Endothelial cell of umbilical vein (primary cell): ENCODE measurements at regions not wholly inside any gene's neighbourhood (a gene's known extent, or its start where the extent isn't known, plus 50 kb on each side); places are given as distances from the start of the nearest gene placed in this dataset.

ENCODE experiments used
- BruUV-seq: library from RNA; stranded (reverse); fragments of 400-500 nt; replicated peaks from 2 replicates; lab custom pipeline; 2021; lab: Mats Ljungman, UMichigan
- CTCF ChIA-PET: fragments of 300-600, 350-600 bp; sonication (Branson Sonifier 250); formaldehyde crosslinking; loops from one replicate; lab custom pipeline; 2021; ENCODE audit warnings: antibody characterized with exemption, inconsistent platforms; lab: Charles Lee
- POLR2A ChIA-PET: fragments of 300-600, 350-600 bp; sonication (Branson Sonifier 250); formaldehyde crosslinking; loops from one replicate; lab custom pipeline; 2021; ENCODE audit warnings: antibody characterized with exemption, inconsistent platforms; lab: Charles Lee
- DNase-seq: peaks from one replicate; pipeline ENCODE4 v3.0.0-alpha.2; 2011; ENCODE audit warnings: low read depth, low spot score
- FAIRE-seq: peaks from 2 replicates; lab custom pipeline; 2011; peaks lifted over from hg19 to GRCh38; lab: Jason Lieb, UNC
- H2AFZ ChIP-seq: 2 replicates; pipeline ENCODE4 v1.6.0; 2012; ENCODE audit warnings: low read depth, low read length, control low read depth, inconsistent platforms
- H3K27ac ChIP-seq: 2 replicates; pipeline ENCODE4 v1.5.1; 2011; ENCODE audit warnings: low read depth, mild to moderate bottlenecking, control low read depth, low read length, moderate library complexity; ENCODE audit not compliant: insufficient read depth
- H3K27me3 ChIP-seq, 2 experiments: 2 replicates each; pipeline versions ENCODE4 v1.6.0 to v1.6.1; 2011; ENCODE audit warnings: low read length in 2 of 2, mixed read lengths in 1 of 2; ENCODE audit not compliant: control insufficient read depth in 2 of 2, insufficient read depth in 2 of 2
- H3K36me3 ChIP-seq, 2 experiments: 2 replicates in 1 of 2; 3 replicates in 1 of 2; pipeline ENCODE4 v1.5.1; 2011; ENCODE audit warnings: low read length in 2 of 2, mild to moderate bottlenecking in 1 of 2, moderate library complexity in 1 of 2; ENCODE audit not compliant: control insufficient read depth in 2 of 2, insufficient read depth in 2 of 2; ENCODE audit errors: extremely low read depth in 1 of 2
- H3K4me1 ChIP-seq: 3 replicates; pipeline ENCODE4 v1.5.1; 2011; ENCODE audit warnings: mild to moderate bottlenecking, low read length; ENCODE audit not compliant: control insufficient read depth, insufficient read depth; ENCODE audit errors: extremely low read depth
- H3K4me2 ChIP-seq: 2 replicates; pipeline ENCODE4 v1.6.1; 2011; ENCODE audit warnings: low read length, control low read depth, mixed read lengths; ENCODE audit not compliant: insufficient read depth
- H3K4me3 ChIP-seq, 3 experiments: fragments of 200-600 bp in 1 of 3; sonication (generic), shearing (Covaris generic) in 1 of 3; replicated peaks in 1 of 3; 2 replicates each; pipeline ENCODE4 v1.5.1; 2011 to 2016; ENCODE audit warnings: control low read depth in 3 of 3, low read length in 3 of 3, mild to moderate bottlenecking in 2 of 3, inconsistent platforms in 1 of 3, low read depth in 1 of 3, moderate library complexity in 1 of 3; ENCODE audit not compliant: insufficient read depth in 1 of 3
- H3K79me2 ChIP-seq: 2 replicates; pipeline ENCODE4 v1.6.0; 2012; ENCODE audit warnings: low read length, inconsistent platforms; ENCODE audit not compliant: control insufficient read depth, insufficient read depth
- H3K9ac ChIP-seq: replicated peaks from 2 replicates; pipeline ENCODE3; 2011; ENCODE audit warnings: low read length, control low read depth; ENCODE audit not compliant: insufficient read depth; ENCODE audit errors: extremely low read depth
- H3K9me1 ChIP-seq: replicated peaks from 3 replicates; pipeline ENCODE4 v1.6.0; 2011; ENCODE audit warnings: mild to moderate bottlenecking, low read length; ENCODE audit not compliant: control insufficient read depth, insufficient read depth; ENCODE audit errors: extremely low read depth
- H3K9me3 ChIP-seq: replicated peaks from 2 replicates; pipeline ENCODE4 v1.5.1; 2012; ENCODE audit warnings: low read length, inconsistent platforms; ENCODE audit not compliant: control insufficient read depth, insufficient read depth
- H4K20me1 ChIP-seq: replicated peaks from 2 replicates; pipeline ENCODE3; 2011; ENCODE audit warnings: mild to moderate bottlenecking, low read length; ENCODE audit not compliant: control insufficient read depth, insufficient read depth; ENCODE audit errors: extremely low read depth
- FOS ChIP-seq: IDR thresholded peaks from 2 replicates; pipeline ENCODE4 v1.6.1; 2011; ENCODE audit warnings: mild to moderate bottlenecking, low read length, moderate library complexity, borderline replicate concordance; ENCODE audit not compliant: insufficient read depth
- JUN ChIP-seq: IDR thresholded peaks from 2 replicates; pipeline ENCODE4 v1.6.1; 2011; ENCODE audit warnings: borderline replicate concordance, low read depth; ENCODE audit not compliant: insufficient read length, insufficient read depth
- MAX ChIP-seq: IDR thresholded peaks from 2 replicates; pipeline ENCODE4 v1.6.1; 2011; ENCODE audit not compliant: insufficient read depth, insufficient read length
- MYC ChIP-seq: IDR thresholded peaks from one replicate; pipeline ENCODE4 v1.6.1; 2011; ENCODE audit warnings: mild to moderate bottlenecking, low read depth, low read length
- POLR2A ChIP-seq: IDR thresholded peaks from 2 replicates; pipeline ENCODE4 v1.6.1; 2012; ENCODE audit warnings: low read depth, mild to moderate bottlenecking, control low read depth, low read length
- dilution Hi-C: fragments of 300-500 bp; cut with MboI; formaldehyde crosslinking; loops from one replicate; pipeline ENCODE4 v1.15.0; 2019; ENCODE audit warnings: low sequenced_read_pairs; ENCODE audit not compliant: extremely low pct_ligation_motif_present
- intact Hi-C: fragments of 100-400 bp; cut with micrococcal nuclease; formaldehyde crosslinking; loops from one replicate; pipeline ENCODE4 v1.10.0; 2022
- TF ChIP-seq, protein P1 (sequence below), 2 donors: IDR thresholded peaks; 1 replicate in 1 of 2; 2 replicates in 1 of 2; pipeline ENCODE4 v1.5.1; 2011; ENCODE audit warnings: low read length in 2 of 2, mild to moderate bottlenecking in 2 of 2, moderate library complexity in 2 of 2, control low read depth in 1 of 2, inconsistent platforms in 1 of 2, low read depth in 1 of 2; ENCODE audit not compliant: insufficient read depth in 1 of 2; ENCODE audit errors: extremely low read depth in 1 of 2

DNA sequence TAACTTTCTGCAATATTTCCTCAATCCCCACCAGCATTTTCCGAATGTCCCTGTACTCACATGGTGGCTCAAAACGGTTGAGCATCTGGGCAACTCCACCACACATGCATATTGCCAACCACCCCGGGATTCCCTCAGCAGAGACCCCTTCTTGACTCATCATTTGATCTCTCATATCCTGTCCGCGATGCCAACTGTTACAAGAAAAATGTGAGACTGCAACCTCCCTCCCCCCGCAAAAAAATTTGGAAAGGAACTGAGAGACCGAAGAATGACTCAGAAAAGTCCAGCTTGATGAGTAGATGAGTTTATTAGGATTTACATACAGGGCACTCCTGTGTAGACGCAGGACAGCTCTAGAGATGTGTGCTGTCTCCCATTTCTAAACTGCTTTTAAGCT, 561.4 kb downstream of the ZIC3 start:
- intact Hi-C loops: no loop called here
- Histone ChIP-seq H4K20me1 (no peaks in the 10 kb centered on the region), H3K27ac (no peak overlapping the region), H3K4me1 (no peaks in the 10 kb centered on the region), H2AFZ (no peak overlapping the region), H3K27me3 (no peaks in the 10 kb centered on the region), H3K4me2 (no peak overlapping the region), H3K36me3 (no peaks in the 10 kb centered on the region), H3K4me3 (no peak overlapping the region), H3K9me3 (no peaks in the 10 kb centered on the region), H3K9me1 (no peaks in the 10 kb centered on the region), H3K9ac (no peak overlapping the region), H3K79me2 (no peaks in the 10 kb centered on the region)
- FAIRE-seq (no peak), DNase-seq (no peak)
- ChIA-PET CTCF (no interaction called here), POLR2A (no interaction called here)
- dilution Hi-C loops: no loop called here
- no TSS peak for BruUV-seq
- TF ChIP-seq MYC: no peak
- TF ChIP-seq POLR2A: no peak
- no peak for TF ChIP-seq FOS
- TF ChIP-seq, protein P1, sequence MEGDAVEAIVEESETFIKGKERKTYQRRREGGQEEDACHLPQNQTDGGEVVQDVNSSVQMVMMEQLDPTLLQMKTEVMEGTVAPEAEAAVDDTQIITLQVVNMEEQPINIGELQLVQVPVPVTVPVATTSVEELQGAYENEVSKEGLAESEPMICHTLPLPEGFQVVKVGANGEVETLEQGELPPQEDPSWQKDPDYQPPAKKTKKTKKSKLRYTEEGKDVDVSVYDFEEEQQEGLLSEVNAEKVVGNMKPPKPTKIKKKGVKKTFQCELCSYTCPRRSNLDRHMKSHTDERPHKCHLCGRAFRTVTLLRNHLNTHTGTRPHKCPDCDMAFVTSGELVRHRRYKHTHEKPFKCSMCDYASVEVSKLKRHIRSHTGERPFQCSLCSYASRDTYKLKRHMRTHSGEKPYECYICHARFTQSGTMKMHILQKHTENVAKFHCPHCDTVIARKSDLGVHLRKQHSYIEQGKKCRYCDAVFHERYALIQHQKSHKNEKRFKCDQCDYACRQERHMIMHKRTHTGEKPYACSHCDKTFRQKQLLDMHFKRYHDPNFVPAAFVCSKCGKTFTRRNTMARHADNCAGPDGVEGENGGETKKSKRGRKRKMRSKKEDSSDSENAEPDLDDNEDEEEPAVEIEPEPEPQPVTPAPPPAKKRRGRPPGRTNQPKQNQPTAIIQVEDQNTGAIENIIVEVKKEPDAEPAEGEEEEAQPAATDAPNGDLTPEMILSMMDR (IDR thresholded peaks at IDR 0.05; ENCODE audit: extremely low read depth in 1 of 2, insufficient read depth in 1 of 2, low read depth in 1 of 2, low read length in 2 of 2): no peak
- no peak for TF ChIP-seq MAX
- TF ChIP-seq JUN: no peak
